KOPT-K1 (cell line): ENCODE measurements at regions not wholly inside any gene's neighbourhood (a gene's known extent, or its start where the extent isn't known, plus 50 kb on each side); places are given as distances from the start of the nearest gene placed in this dataset.

Source experiments
- H3K27ac ChIP-seq: fragments of 200-600 bp; sonication (generic); 2 replicates; pipeline ENCODE4 v1.5.1; 2016; ENCODE audit warnings: antibody characterized with exemption, mild to moderate bottlenecking, low read depth, low read length; ENCODE audit not compliant: poor library complexity, severe bottlenecking
- H3K36me3 ChIP-seq: fragments of 200-600 bp; sonication (generic); 2 replicates; pipeline ENCODE4 v1.5.1; 2017; ENCODE audit warnings: antibody characterized with exemption, mild to moderate bottlenecking, low read length, moderate library complexity; ENCODE audit not compliant: insufficient read depth
- H3K9me3 ChIP-seq: fragments of 200-600 bp; sonication (generic); 2 replicates; pipeline ENCODE4 v1.5.1; 2017; ENCODE audit warnings: antibody characterized with exemption, low read length, mild to moderate bottlenecking; ENCODE audit not compliant: insufficient read depth, poor library complexity, severe bottlenecking

- Histone ChIP-seq H3K9me3 (no peaks in the 10 kb centered on the region), H3K27ac (no peak overlapping the region), H3K36me3 (no peaks in the 10 kb centered on the region)
Measured at GRCh38 chr13:73193554-73193953, 134.7 kb downstream of the KLF5 start.

DNA sequence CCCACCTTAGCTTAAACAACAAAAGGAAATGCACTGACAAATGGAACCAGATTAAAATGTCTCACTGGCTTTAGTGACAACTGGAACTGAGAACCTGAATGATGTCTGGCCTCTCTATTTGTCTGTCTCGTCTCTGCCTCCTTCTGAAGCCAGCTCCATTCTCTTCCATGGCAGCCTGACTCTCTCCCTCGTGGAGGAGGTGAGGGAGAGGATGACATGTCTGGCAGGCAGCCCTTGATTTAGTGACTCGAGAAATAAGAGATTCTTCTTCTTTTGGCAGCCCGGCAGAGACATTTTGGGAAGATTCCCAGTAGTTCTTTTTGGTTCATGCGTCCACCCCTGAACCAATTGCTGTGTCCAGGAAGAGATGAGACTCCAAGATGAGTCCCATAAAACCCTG lies 131.7 kb downstream of the KLF5 start:
- no peaks in the 10 kb centered on the region for H3K36me3 ChIP-seq
- H3K27ac ChIP-seq, result no peak overlapping the region
- H3K9me3 ChIP-seq, result no peaks in the 10 kb centered on the region

- no peak overlapping the region for H3K27ac ChIP-seq
- no peaks in the 10 kb centered on the region for H3K36me3 ChIP-seq
- no peaks in the 10 kb centered on the region for H3K9me3 ChIP-seq
Measured at GRCh38 chr13:73189776-73190175, 131.0 kb downstream of the KLF5 start.

DNA sequence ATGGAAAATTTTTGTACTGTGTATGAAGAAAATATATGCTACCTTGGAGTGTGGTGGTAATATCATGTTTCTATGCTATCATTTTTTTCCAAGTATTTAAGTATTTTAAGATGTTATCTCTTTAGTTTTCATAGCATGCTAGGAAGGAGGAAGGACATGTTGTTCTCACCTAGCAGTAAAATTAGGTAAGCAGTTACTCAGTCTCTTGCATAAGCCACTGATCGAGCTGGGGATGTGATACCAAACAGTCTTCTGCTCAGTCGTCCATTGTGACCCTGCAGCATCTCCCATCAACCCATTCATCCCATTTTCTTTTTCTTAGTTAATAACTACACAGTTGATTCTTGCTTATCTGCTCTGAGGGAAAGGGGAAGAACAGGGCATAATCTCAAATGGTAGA lies 130.6 kb downstream of the KLF5 start:
- Histone ChIP-seq H3K9me3 (no peaks in the 10 kb centered on the region), H3K27ac (no peak overlapping the region), H3K36me3 (no peaks in the 10 kb centered on the region)

GRCh38 chr13:73187106-73187505 lies 128.3 kb downstream of the KLF5 start:
- Histone ChIP-seq H3K36me3 (no peaks in the 10 kb centered on the region), H3K27ac (no peak overlapping the region), H3K9me3 (no peaks in the 10 kb centered on the region)

GRCh38 chr13:73179650-73180274 lies 121.0 kb downstream of the KLF5 start:
- no peaks in the 10 kb centered on the region for H3K9me3 ChIP-seq
- no peaks in the 10 kb centered on the region for H3K36me3 ChIP-seq
- no peak overlapping the region for H3K27ac ChIP-seq

- no peaks in the 10 kb centered on the region for H3K9me3 ChIP-seq
Measured at GRCh38 chr13:73177916-73178565, 119.2 kb downstream of the KLF5 start.

GRCh38 chr13:73177017-73177416 lies 118.2 kb downstream of the KLF5 start:
- no peaks in the 10 kb centered on the region for H3K9me3 ChIP-seq
- H3K27ac ChIP-seq, result no peak overlapping the region
- no peaks in the 10 kb centered on the region for H3K36me3 ChIP-seq

More at GRCh38 chr13:73177916-73178565, 119.2 kb downstream of the KLF5 start:
- no peaks in the 10 kb centered on the region for H3K36me3 ChIP-seq
- H3K27ac ChIP-seq, result no peak overlapping the region

GRCh38 chr13:73174521-73175010 lies 115.8 kb downstream of the KLF5 start:
- H3K9me3 ChIP-seq, result no peaks in the 10 kb centered on the region
- H3K27ac ChIP-seq, result no peak overlapping the region
- H3K36me3 ChIP-seq, result no peaks in the 10 kb centered on the region

- Histone ChIP-seq H3K9me3 (no peaks in the 10 kb centered on the region), H3K36me3 (no peaks in the 10 kb centered on the region)
Measured at GRCh38 chr13:73173279-73173811, 114.5 kb downstream of the KLF5 start.

DNA sequence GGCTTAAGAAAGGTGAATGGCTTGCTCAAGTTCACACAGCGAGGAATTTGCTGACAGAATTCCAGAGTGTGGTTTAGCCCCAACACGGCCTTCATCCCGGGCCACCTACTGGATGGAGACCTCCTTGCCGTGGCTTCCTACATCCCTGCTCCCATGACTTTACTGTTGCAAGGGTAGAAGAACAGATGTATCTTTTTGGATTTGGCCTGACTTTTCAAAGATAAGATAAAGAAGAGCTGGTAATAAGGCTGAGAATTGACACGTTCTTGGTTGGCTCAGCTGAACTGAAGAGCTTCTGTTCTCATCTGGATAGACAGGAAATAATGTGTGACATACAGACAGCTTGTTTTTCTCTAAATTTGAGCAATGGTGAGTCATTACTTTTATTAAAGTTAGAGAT lies 113.1 kb downstream of the KLF5 start:
- Histone ChIP-seq H3K27ac (no peak overlapping the region), H3K36me3 (no peaks in the 10 kb centered on the region), H3K9me3 (no peaks in the 10 kb centered on the region)

More at GRCh38 chr13:73173279-73173811, 114.5 kb downstream of the KLF5 start:
- H3K27ac ChIP-seq, result no peak overlapping the region

DNA sequence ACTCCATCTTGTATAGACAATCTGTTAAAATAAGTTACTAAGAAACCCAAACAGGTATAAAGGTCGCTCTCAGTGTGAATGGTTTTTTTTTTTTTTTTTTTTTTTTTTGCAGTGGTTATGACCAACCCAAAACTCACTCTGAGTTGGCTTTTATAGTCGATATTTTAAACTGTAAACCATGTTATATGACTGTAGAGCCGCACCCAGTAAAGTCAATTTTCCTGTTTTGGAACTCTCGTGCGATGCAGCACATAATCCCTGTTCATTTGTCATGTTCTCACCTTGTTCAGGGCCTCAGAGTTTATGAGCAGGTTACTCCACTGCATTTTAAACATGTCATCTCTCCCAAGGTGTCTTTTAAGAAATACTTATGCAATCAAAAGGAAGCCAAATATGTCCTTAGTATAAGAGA lies 112.5 kb downstream of the KLF5 start:
- Histone ChIP-seq H3K27ac (no peak overlapping the region), H3K9me3 (no peaks in the 10 kb centered on the region), H3K36me3 (no peaks in the 10 kb centered on the region)

DNA sequence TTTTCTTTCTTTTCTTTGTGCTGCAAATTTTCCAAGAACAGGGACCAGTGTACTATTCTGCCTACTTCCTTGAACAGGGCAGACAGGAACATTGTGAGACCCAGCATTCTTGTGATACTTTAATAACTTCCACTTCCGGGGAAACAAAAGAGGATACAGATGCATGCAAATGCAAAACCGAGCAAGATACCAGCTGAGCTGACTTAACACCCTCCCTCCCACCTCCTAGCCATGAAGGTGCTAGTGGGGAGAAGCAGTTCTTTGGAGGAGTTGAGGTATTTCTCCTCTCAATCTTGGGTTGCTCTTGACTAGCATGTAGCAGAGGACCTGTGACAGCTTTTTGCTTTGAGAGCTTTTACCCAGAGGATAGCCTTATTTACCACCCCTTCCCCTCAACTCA lies 111.2 kb downstream of the KLF5 start:
- Histone ChIP-seq H3K27ac (no peak overlapping the region), H3K9me3 (no peaks in the 10 kb centered on the region)

DNA sequence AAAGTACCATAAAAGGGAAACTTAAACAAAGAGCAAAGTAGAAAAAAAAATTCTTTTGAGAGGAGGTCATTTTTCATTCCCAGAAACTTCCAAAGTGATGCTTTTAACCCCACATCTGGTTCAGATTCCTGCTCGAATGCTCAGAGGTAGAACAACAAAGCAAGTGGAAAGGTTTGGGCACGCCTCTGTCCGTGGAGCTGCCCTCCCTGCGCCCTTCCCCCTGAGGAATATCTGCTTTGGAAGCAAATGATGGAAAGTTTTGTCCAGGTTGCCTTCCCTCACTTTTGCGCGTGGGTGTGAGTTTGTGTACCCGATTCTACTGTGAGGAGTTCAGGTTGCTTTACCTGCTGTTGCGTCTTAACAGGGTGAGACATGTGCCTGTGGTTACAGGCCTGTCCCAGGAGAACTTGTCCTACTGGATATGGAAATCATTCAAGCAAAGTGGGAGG lies 110.2 kb downstream of the KLF5 start:
- no peaks in the 10 kb centered on the region for H3K9me3 ChIP-seq
- H3K27ac ChIP-seq, result no peak overlapping the region
- H3K36me3 ChIP-seq, result no peaks in the 10 kb centered on the region

More for the DNA sequence above, 111.2 kb downstream of the KLF5 start:
- no peaks in the 10 kb centered on the region for H3K36me3 ChIP-seq

- Histone ChIP-seq H3K36me3 (no peaks in the 10 kb centered on the region), H3K9me3 (no peaks in the 10 kb centered on the region), H3K27ac (no peak overlapping the region)
Measured at GRCh38 chr13:73168226-73168952, 109.6 kb downstream of the KLF5 start.
